Transverse colon (tissue), 4 donors: ENCODE measurements at regions not wholly inside any gene's neighbourhood (a gene's known extent, or its start where the extent isn't known, plus 50 kb on each side); places are given as distances from the start of the nearest gene placed in this dataset.

ENCODE experiments used
- DNase-seq: peaks from one replicate; pipeline ENCODE4 v3.0.0-alpha.2; 2019
- H3K27ac ChIP-seq, 4 donors: fragments of 200-600 bp; sonication (generic); 2 replicates each; pipeline ENCODE4 v1.5.1; 2016 to 2018; ENCODE audit warnings: inconsistent platforms in 4 of 4
- H3K27me3 ChIP-seq: fragments of 200-600 bp; sonication (generic); 2 replicates; pipeline ENCODE4 v1.5.1; 2017; ENCODE audit warnings: inconsistent platforms
- H3K36me3 ChIP-seq, 4 donors: fragments of 200-600 bp; sonication (generic); 2 replicates each; pipeline ENCODE4 v1.5.1; 2017 to 2019; ENCODE audit warnings: inconsistent platforms in 4 of 4
- H3K4me1 ChIP-seq, 4 donors: fragments of 200-600 bp; sonication (generic); 2 replicates each; pipeline ENCODE4 v1.5.1; 2017 to 2020; ENCODE audit warnings: inconsistent platforms in 4 of 4
- H3K4me3 ChIP-seq, 4 donors: fragments of 200-600 bp; sonication (generic); 1 replicate in 1 of 4; 2 replicates in 3 of 4; pipeline versions ENCODE4 v1.5.1 to v1.6.1; 2017 to 2019; ENCODE audit warnings: inconsistent platforms in 4 of 4
- H3K9me3 ChIP-seq, 2 donors: fragments of 200-600 bp; sonication (generic); 2 replicates each; pipeline ENCODE4 v1.5.1; 2017 to 2019; ENCODE audit warnings: inconsistent platforms in 2 of 2
- EP300 ChIP-seq: sonication (generic); formaldehyde crosslinking; IDR thresholded peaks from one replicate; pipeline ENCODE4 v1.6.1; 2017; ENCODE audit warnings: antibody characterized with exemption, low read depth
- POLR2A ChIP-seq: fragments of 450-650 bp; IDR thresholded peaks from one replicate; pipeline ENCODE4 v1.6.1; 2016; ENCODE audit warnings: antibody characterized with exemption, mild to moderate bottlenecking, moderate library complexity
- POLR2AphosphoS5 ChIP-seq, 3 donors: sonication (generic); formaldehyde crosslinking; IDR thresholded peaks; one replicate each; pipeline ENCODE4 v1.6.1; 2016; ENCODE audit warnings: antibody characterized with exemption in 3 of 3
- WGBS, 2 donors: methylation state at CpG; one replicate each; pipeline ENCODE4 v1.1.5; 2018; ENCODE audit warnings: low coverage in 1 of 2; 5-methylcytosine and 5-hydroxymethylcytosine counted together
- in situ Hi-C, 4 donors: fragments of 200-750 bp; cut with MboI; loops; one replicate each; pipeline versions ENCODE4 v1.15.0 to v1.15.1; 2017; ENCODE audit warnings: low sequenced_read_pairs in 3 of 4, low pct_ligation_motif_present in 1 of 4, low pct_unique_long_range_greater_than_20kb in 1 of 4
- intact Hi-C: fragments of 100-400 bp; cut with DNase I; formaldehyde crosslinking; loops from one replicate; pipeline ENCODE4 v1.15.1; 2023; ENCODE audit warnings: low total_unique reads
- TF ChIP-seq, protein P1 (sequence below), 5 experiments: fragments of 200-600 bp in 3 of 5; fragments of 450-650 bp in 2 of 5; sonication (generic) in 3 of 5; IDR thresholded peaks; 1 replicate in 2 of 5; 2 replicates in 3 of 5; pipeline ENCODE4 v1.5.1; 2016 to 2017; ENCODE audit warnings: antibody characterized with exemption in 5 of 5, inconsistent platforms in 3 of 5, mild to moderate bottlenecking in 2 of 5, moderate library complexity in 1 of 5

DNA sequence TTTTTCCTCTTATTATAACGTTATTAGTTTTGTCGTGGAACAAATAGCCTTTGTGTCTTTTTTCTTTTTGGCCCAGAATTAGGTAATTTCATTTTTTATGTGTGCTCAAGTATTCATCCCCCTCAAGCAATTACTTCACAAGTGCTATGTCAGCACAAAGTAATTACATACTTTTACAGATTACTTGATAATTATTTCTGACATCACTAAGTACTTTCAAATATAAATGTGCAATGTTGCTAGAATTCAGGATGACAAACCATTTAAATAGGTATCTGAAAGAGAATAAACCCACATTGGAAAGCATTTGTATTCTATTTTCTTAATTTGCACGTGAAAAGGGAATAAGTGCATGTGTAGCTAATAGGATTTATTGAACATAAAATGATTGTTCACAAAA, 238.2 kb downstream of the CDH7 start:
- intact Hi-C loops = no loop called here

GRCh38 chr18:65988386-65988785, 237.6 kb downstream of the CDH7 start:
- H3K27ac ChIP-seq = no peak overlapping the region
- TF ChIP-seq POLR2AphosphoS5 (IDR thresholded peaks at IDR 0.05) = no peak
- no peak for TF ChIP-seq EP300
- TF ChIP-seq, protein P1, sequence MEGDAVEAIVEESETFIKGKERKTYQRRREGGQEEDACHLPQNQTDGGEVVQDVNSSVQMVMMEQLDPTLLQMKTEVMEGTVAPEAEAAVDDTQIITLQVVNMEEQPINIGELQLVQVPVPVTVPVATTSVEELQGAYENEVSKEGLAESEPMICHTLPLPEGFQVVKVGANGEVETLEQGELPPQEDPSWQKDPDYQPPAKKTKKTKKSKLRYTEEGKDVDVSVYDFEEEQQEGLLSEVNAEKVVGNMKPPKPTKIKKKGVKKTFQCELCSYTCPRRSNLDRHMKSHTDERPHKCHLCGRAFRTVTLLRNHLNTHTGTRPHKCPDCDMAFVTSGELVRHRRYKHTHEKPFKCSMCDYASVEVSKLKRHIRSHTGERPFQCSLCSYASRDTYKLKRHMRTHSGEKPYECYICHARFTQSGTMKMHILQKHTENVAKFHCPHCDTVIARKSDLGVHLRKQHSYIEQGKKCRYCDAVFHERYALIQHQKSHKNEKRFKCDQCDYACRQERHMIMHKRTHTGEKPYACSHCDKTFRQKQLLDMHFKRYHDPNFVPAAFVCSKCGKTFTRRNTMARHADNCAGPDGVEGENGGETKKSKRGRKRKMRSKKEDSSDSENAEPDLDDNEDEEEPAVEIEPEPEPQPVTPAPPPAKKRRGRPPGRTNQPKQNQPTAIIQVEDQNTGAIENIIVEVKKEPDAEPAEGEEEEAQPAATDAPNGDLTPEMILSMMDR (IDR thresholded peaks at IDR 0.05) = no peak
- TF ChIP-seq POLR2A = no peak
- no peaks in the 10 kb centered on the region for H3K4me1 ChIP-seq
- H3K36me3 ChIP-seq = no peaks in the 10 kb centered on the region
- 80 to 85% methylated on average over 1 of the region's 1 CpG for WGBS, 2 donors
- no peak overlapping the region for H3K4me3 ChIP-seq
- no peaks in the 10 kb centered on the region for H3K9me3 ChIP-seq
- intact Hi-C loops (no loop called here), in situ Hi-C loops (no loop called here)
- no peak for DNase-seq
- no peaks in the 10 kb centered on the region for H3K27me3 ChIP-seq

More for the DNA sequence above, 238.2 kb downstream of the CDH7 start:
- H3K27ac ChIP-seq = no peak overlapping the region
- H3K9me3 ChIP-seq = no peaks in the 10 kb centered on the region
- in situ Hi-C loops = no loop called here
- H3K27me3 ChIP-seq = no peaks in the 10 kb centered on the region
- no peaks in the 10 kb centered on the region for H3K36me3 ChIP-seq
- no peak overlapping the region for H3K4me3 ChIP-seq
- H3K4me1 ChIP-seq = no peaks in the 10 kb centered on the region
- TF ChIP-seq POLR2A = no peak
- no peak for TF ChIP-seq EP300
- TF ChIP-seq, protein P1 (IDR thresholded peaks at IDR 0.05) = no peak
- no peak for TF ChIP-seq POLR2AphosphoS5 (IDR thresholded peaks at IDR 0.05)
- DNase-seq = no peak
- WGBS, 2 donors = 62 to 70% methylated on average over 3 of the region's 3 CpGs

DNA sequence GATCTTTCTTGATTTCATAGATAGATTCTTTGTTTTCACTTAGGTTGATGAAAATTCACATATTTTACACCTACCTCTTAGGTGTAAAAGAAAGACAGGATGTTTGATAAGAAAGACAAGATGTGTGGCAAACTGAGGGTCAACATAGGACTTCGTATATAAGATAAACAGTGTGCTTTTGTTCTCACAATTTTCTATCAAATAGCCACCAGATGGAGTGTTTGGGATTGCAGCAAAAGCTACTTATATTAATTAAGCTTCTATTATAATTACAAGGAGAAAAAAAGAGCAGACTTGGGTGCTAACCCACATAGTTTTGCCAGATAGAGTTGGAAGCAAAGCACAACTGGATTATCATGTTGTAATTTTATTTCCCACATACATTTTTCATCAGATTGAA, 232.9 kb downstream of the CDH7 start:
- in situ Hi-C loops (no loop called here), intact Hi-C loops (no loop called here)
- TF ChIP-seq EP300 (no peak), POLR2AphosphoS5 (IDR thresholded peaks at IDR 0.05) (no peak), POLR2A (no peak)
- TF ChIP-seq, protein P1 (IDR thresholded peaks at IDR 0.05) = no peak
- no peak for DNase-seq
- no peaks in the 10 kb centered on the region for H3K36me3 ChIP-seq
- H3K9me3 ChIP-seq = no peaks in the 10 kb centered on the region
- H3K4me3 ChIP-seq = no peak overlapping the region
- 31 to 34% methylated on average over 1 of the region's 1 CpG for WGBS, 2 donors
- no peaks in the 10 kb centered on the region for H3K27me3 ChIP-seq
- no peaks in the 10 kb centered on the region for H3K4me1 ChIP-seq
- no peak overlapping the region for H3K27ac ChIP-seq

DNA sequence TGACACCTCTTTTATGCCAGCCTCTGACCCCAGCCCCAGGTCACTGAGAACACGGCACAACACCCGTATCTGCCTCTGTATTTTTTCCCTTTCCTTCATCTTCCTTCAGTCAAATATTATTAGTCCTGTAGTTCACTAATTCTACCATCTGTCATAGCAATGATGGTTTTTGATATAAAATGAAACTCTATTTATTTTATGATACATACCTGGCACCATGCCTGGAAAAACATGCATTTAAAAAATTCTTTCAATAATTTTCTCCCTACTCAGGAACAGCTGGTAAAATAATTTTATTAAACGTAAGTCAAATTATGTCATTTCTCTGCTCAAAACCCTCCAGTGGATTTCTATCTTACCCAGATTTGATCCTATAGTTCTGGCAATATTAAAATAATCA, 224.7 kb downstream of the CDH7 start:
- no peaks in the 10 kb centered on the region for H3K36me3 ChIP-seq
- intact Hi-C loops = no loop called here
- no peaks in the 10 kb centered on the region for H3K27me3 ChIP-seq
- TF ChIP-seq POLR2AphosphoS5 (IDR thresholded peaks at IDR 0.05) (no peak), EP300 (no peak), POLR2A (no peak)
- TF ChIP-seq, protein P1 (IDR thresholded peaks at IDR 0.05) = no peak
- DNase-seq = no peak
- H3K27ac ChIP-seq = no peak overlapping the region
- no peak overlapping the region for H3K4me3 ChIP-seq
- no peaks in the 10 kb centered on the region for H3K4me1 ChIP-seq
- in situ Hi-C loops = no loop called here
- WGBS, 2 donors = 54 to 63% methylated on average over 3 of the region's 3 CpGs
- H3K9me3 ChIP-seq = no peaks in the 10 kb centered on the region
